Stimulated activated naive CD8-positive, alpha-beta T cell treated with anti-CD3 and anti-CD28 coated beads, Interleukin-15, Interleukin-2, amounts not matched to agents 100 U/mL and 50 U/mL, for 24 hours (primary cell): ENCODE measurements at regions not wholly inside any gene's neighbourhood (a gene's known extent, or its start where the extent isn't known, plus 50 kb on each side); places are given as distances from the start of the nearest gene placed in this dataset.
"Not testable (repeated sequence)": the region's sequence is repeated elsewhere in the genome, so short reads cannot be mapped to it uniquely, and the experiment has no call there.

ENCODE experiments used
- ATAC-seq: fragments of 150-1000 bp; cut with Tn5 transposase; one replicate; pipeline ENCODE4 v1.10.0; 2021
- DNase-seq: peaks from one replicate; pipeline ENCODE4 v3.0.0; 2021

GRCh38 chr9:2354856-2355696 is 266.5 kb upstream of the VLDLR start:
- ATAC-seq (no peak), DNase-seq (no peak)

DNA sequence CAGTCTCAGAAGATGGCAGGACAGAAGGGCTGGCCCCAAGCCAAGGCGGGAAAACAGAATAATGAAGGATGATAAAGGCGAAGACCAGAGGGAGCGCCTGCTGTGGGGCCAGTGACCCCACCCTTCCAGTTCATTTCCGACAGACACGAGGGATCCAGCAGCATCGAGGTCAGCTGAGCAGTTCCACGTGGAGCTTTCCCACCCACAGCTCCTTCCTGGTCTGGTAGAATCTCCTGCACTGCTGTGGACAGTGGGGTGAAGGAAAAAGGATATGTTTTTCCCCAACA is 265.9 kb upstream of the VLDLR start:
- no peak for ATAC-seq
- no peak for DNase-seq

DNA sequence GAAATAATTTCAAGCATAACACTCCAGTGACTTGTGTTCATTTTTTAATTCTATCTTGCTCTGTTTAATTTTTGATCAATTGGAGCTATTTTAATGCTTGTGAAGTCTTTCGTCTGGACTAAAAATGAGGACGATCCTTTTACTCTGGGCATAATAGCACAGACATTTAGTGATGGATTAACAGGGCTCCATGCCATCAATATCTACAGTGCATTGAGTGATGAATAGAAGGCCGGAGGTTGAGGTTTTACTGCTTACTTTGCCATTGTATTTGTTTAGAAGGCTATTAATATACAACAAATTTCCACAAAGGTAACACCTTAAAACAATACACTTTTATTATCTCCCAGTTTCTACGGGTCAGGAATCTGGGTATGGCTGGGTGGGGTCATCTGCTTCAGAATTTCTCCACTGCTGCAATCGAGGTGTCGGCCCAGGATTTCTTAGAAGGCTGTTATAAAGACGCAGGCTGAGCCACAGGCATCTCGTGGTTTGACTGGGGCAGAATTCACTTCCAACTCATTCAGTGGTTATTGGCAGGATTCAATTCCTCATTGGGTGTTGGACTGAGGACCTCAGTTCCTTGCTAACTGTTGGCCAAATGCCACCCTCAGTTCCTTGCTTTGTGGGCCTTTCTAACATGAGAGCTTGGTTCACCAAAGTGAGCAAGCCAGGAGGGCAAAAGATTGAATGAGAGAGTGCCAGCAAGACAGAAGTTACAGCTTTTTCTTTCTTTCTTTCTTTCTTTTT is 265.4 kb upstream of the VLDLR start:
- ATAC-seq, result no peak
- no peak for DNase-seq

- DNase-seq (no peak), ATAC-seq (no peak)
Measured at GRCh38 chr9:2359891-2360471, 261.6 kb upstream of the VLDLR start.

- ATAC-seq (no peak), DNase-seq (no peak)
Measured at GRCh38 chr9:2362150-2362549, 259.4 kb upstream of the VLDLR start.

GRCh38 chr9:2363138-2363745 is 258.3 kb upstream of the VLDLR start:
- ATAC-seq (no peak), DNase-seq (no peak)

- no peak for DNase-seq
- no peak for ATAC-seq
Measured at GRCh38 chr9:2363781-2364180, 257.8 kb upstream of the VLDLR start.

DNA sequence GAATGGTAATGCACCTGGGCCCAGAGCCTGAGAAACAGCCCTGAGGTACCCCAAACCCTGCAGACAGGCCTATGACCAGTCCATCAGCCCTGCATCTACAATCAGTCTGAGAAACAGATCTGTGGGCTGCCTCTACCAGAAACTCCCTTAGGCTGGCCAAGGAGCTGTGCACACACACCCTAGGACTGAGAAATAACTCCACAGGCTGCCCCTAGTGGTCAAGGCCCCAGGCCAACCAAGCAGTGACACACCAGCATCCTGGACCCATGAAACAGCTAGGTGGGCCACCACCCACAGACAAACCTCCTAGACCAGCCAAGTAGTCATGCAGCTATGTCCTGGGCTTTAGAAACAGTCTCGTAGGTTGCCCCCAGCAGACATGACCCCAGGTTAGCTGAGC is 253.6 kb upstream of the VLDLR start:
- ATAC-seq, result no peak

GRCh38 chr9:2373648-2374047 is 247.9 kb upstream of the VLDLR start:
- DNase-seq, result no peak
- ATAC-seq, result no peak

More for the DNA sequence above, 253.6 kb upstream of the VLDLR start:
- no peak for DNase-seq

DNA sequence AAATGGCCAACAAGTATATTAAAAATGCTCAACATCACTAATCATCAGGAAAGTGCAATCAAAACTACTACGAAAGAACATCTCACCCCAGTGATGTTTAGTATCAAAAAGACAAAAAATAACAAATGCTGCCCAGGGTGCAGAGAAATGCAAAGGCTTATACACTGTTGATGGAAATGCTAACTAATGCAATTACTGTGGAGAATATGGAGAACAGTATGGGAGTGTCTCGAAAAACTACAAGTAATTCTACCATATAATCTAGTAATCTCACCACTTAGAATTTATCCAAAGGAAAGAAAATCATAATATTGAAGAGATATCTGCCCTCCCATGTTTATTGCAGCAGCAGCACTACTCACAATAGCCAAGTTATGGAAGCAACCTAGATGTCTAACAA is 246.5 kb upstream of the VLDLR start:
- ATAC-seq, result no peak
- DNase-seq, result no peak

DNA sequence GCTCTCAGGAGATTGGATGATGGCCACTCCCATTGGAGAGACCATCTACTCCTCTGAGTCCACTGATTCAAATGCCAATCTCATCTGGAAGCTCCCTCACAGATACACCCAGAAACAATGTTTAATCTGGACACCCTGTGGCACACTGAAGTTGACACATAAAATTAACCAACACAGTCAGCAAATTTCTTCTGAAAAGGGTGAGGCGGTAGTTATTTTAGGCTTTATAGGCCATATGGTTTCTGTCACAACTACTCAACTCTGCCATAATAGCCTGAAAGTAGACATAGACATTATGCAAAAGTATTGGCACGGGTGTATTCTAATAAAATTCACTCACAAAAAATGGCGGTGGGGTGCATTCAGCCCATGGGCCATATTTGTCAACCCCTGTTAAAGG is 244.5 kb upstream of the VLDLR start:
- no peak for ATAC-seq
- DNase-seq, result no peak

GRCh38 chr9:2377834-2378233 is 243.8 kb upstream of the VLDLR start:
- DNase-seq (no peak), ATAC-seq (no peak)

DNA sequence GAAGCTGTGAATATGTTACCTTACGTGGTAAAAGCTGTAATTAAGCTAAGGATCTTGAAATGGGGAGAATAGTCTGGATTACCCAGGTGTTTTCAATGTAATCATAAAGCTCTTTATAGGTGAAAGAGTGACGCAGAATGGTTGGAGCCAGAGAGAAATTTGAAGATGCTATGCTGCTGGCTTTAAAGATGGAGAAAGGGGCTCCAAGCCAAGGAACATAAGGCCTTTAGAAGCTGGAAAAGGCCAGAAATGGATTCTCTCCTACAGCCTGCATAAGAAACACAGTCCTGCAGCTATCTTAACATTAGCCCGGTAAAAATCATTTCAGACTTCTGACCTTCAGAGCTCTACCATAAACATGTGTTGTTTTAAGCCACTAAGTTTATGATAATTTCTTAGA is 243.3 kb upstream of the VLDLR start:
- ATAC-seq, result no peak
- no peak for DNase-seq

DNA sequence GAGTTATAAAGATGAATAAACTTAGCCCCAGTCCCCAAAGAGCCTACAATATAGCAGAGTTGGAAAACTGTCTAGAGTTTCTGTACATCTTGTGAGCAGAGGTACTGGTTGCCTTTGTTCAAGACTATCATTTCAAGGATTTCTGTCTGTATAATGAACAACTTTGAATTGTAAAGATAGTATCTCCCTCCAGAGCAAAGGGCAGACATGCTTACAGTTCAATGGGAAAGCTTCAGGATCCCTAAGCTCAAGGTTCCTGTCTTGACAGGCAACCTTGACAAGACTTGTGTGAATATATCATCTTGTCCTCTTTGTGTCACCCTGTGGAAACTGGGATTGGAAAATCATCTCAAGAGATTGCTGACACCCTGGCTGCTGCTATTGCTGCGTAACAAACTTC is 242.8 kb upstream of the VLDLR start:
- no peak for DNase-seq
- no peak for ATAC-seq

GRCh38 chr9:2384741-2385140 is 236.8 kb upstream of the VLDLR start:
- DNase-seq (no peak), ATAC-seq (no peak)

DNA sequence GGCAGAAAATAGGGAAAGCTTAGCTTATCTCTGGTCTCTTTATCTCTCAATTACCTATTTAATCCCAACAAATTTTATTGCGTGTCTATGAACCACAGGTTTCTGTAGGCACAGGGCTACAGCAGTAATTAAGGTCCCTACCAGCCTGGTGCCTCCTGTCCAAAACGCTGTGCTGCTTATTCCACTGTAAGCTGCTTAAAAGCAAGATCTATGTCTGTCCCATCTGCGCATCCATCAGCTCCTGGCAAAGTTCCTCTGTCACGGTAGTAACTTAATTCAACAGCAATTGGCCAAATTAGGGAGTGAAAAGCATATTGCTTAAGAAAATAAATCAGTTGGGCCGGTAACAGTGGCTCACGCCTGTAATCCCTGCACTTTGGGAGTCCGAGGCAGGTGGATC is 235.8 kb upstream of the VLDLR start:
- no peak for DNase-seq
- no peak for ATAC-seq

- ATAC-seq (no peak), DNase-seq (no peak)
Measured at GRCh38 chr9:2386566-2386965, 235.0 kb upstream of the VLDLR start.

DNA sequence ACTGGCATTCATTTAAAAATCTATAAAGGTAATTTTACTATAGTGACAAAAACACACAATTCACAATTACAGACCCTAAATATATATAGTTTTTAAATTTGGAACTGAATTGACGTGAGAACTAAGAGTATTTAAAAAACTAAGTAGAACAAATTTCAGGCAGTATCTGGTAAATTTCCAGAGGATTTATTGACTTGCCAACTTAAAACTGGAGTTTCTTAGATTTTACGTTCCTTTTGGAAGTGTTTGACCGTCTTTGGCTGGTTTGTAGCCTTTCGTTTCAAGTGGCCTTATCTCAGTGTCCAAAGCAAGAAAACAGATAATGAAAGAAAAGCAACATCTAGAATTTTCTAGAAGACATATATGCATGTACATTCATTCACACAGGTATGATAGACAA is 234.4 kb upstream of the VLDLR start:
- no peak for ATAC-seq

DNA sequence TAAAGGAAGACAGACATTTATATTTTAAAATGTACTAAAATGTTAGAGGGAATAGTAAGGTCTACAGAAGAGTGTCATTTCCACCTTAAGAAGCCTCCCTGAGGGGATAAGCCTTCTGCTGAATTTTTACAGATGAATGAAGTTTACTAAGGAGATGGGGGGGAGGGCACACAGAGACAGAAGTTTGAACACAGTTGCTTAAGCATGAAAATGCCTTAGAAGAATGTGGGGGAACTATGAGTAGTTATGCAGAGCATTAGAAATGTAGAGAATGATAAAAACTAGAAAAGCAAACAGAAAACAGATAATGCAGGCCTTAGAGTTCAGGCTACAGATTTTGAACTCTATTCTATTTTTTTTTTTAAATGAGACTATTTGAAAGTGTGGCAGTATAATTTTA is 232.2 kb upstream of the VLDLR start:
- ATAC-seq (no peak), DNase-seq (no peak)

More for the DNA sequence above, 234.4 kb upstream of the VLDLR start:
- DNase-seq, result no peak

- ATAC-seq, result no peak
- DNase-seq, result no peak
Measured at GRCh38 chr9:2390028-2390427, 231.6 kb upstream of the VLDLR start.

GRCh38 chr9:2391509-2392132 is 230.0 kb upstream of the VLDLR start:
- ATAC-seq, DNase-seq: not testable (repeated sequence)

- DNase-seq, ATAC-seq: not testable (repeated sequence)
Measured at GRCh38 chr9:2394087-2394741, 227.4 kb upstream of the VLDLR start.
